CD4-positive, CD25-positive, alpha-beta regulatory T cell (primary cell): ENCODE measurements at regions not wholly inside any gene's neighbourhood (a gene's known extent, or its start where the extent isn't known, plus 50 kb on each side); places are given as distances from the start of the nearest gene placed in this dataset.

Experiments used
- ATAC-seq, 2 donors: fragments of 150-1000 bp; cut with Tn5 transposase; one replicate each; pipeline ENCODE4 v1.10.0; 2021; ENCODE audit warnings: low read depth in 2 of 2, moderate number of reproducible peaks in 2 of 2, moderate library complexity in 1 of 2
- DNase-seq, 3 donors: peaks; one replicate each; pipeline versions ENCODE4 v3.0.0 to v3.0.0-alpha.2; 2012 to 2022; ENCODE audit warnings: mixed read lengths in 1 of 3
- H3K27ac ChIP-seq: one replicate; pipeline ENCODE4 v1.7.0; 2013; ENCODE audit warnings: mild to moderate bottlenecking, low read length; ENCODE audit not compliant: insufficient read depth, poor library complexity, severe bottlenecking
- H3K27me3 ChIP-seq: one replicate; pipeline ENCODE4 v1.7.0; 2013; ENCODE audit warnings: low read length; ENCODE audit not compliant: control insufficient read depth, insufficient read depth
- H3K36me3 ChIP-seq: one replicate; pipeline ENCODE4 v1.7.0; 2013; ENCODE audit warnings: mild to moderate bottlenecking, low read length, moderate library complexity; ENCODE audit not compliant: control insufficient read depth, insufficient read depth
- H3K4me1 ChIP-seq: 2 replicates; pipeline ENCODE4 v1.7.0; 2013; ENCODE audit warnings: mild to moderate bottlenecking, low read length; ENCODE audit not compliant: insufficient read depth, control insufficient read depth, poor library complexity, severe bottlenecking
- H3K4me3 ChIP-seq: one replicate; pipeline ENCODE4 v1.7.0; 2013; ENCODE audit warnings: low read depth, mild to moderate bottlenecking, low read length, moderate library complexity
- H3K9me3 ChIP-seq, 2 experiments: 1 replicate in 1 of 2; 2 replicates in 1 of 2; pipeline ENCODE4 v1.7.0; 2013; ENCODE audit warnings: low read length in 2 of 2, mild to moderate bottlenecking in 1 of 2, moderate library complexity in 1 of 2; ENCODE audit not compliant: control insufficient read depth in 2 of 2
- H3K27ac Mint-ChIP-seq, 3 donors: one replicate each; pipeline ENCODE4 v1.8.0; 2020 to 2022; ENCODE audit warnings: mild to moderate bottlenecking in 3 of 3, mixed read lengths in 3 of 3, moderate library complexity in 2 of 3
- H3K27me3 Mint-ChIP-seq: one replicate; pipeline ENCODE4 v1.8.0; 2022; ENCODE audit warnings: mild to moderate bottlenecking, mixed read lengths
- H3K36me3 Mint-ChIP-seq: one replicate; pipeline ENCODE4 v1.8.0; 2020; ENCODE audit warnings: mixed read lengths
- H3K4me1 Mint-ChIP-seq, 4 donors: one replicate each; pipeline ENCODE4 v1.8.0; 2020 to 2022; ENCODE audit warnings: mixed read lengths in 4 of 4, mild to moderate bottlenecking in 1 of 4
- H3K4me3 Mint-ChIP-seq, 4 donors: one replicate each; pipeline ENCODE4 v1.8.0; 2020 to 2022; ENCODE audit warnings: mild to moderate bottlenecking in 4 of 4, mixed read lengths in 4 of 4, moderate library complexity in 3 of 4
- H3K9me3 Mint-ChIP-seq, 7 donors: one replicate each; pipeline ENCODE4 v1.8.0; 2020 to 2022; ENCODE audit warnings: mixed read lengths in 7 of 7, mild to moderate bottlenecking in 3 of 7, moderate library complexity in 2 of 7

GRCh38 chr2:38430597-38431207 lies 53.6 kb upstream of the ATL2 start:
- no peaks in the 10 kb centered on the region for H3K9me3 ChIP-seq

GRCh38 chr2:38430196-38430595 lies 53.1 kb upstream of the ATL2 start:
- ATAC-seq (no peak), DNase-seq (no peak)
- Histone ChIP-seq H3K36me3 (no peaks in the 10 kb centered on the region), H3K9me3 (no peaks in the 10 kb centered on the region), H3K4me3 (no peak overlapping the region), H3K27me3 (no peaks in the 10 kb centered on the region), H3K27ac (no peak overlapping the region), H3K4me1 (no peaks in the 10 kb centered on the region)
- H3K27ac Mint-ChIP-seq: no peak overlapping the region
- H3K9me3 Mint-ChIP-seq: no peaks in the 10 kb centered on the region
- H3K36me3 Mint-ChIP-seq: no peaks in the 10 kb centered on the region
- no peaks in the 10 kb centered on the region for H3K4me1 Mint-ChIP-seq
- peaks cover 40% of the 10 kb centered on the region for H3K27me3 Mint-ChIP-seq
- H3K4me3 Mint-ChIP-seq: no peak overlapping the region

More at GRCh38 chr2:38430597-38431207, 53.6 kb upstream of the ATL2 start:
- Histone ChIP-seq H3K4me3 (no peak overlapping the region), H3K4me1 (no peaks in the 10 kb centered on the region), H3K36me3 (no peaks in the 10 kb centered on the region), H3K27me3 (peaks cover 3% of the 10 kb centered on the region), H3K27ac (no peak overlapping the region)
- H3K9me3 Mint-ChIP-seq: no peaks in the 10 kb centered on the region
- ATAC-seq: no peak
- H3K4me3 Mint-ChIP-seq: no peak overlapping the region
- H3K4me1 Mint-ChIP-seq: no peaks in the 10 kb centered on the region
- no peaks in the 10 kb centered on the region for H3K36me3 Mint-ChIP-seq
- no peak for DNase-seq
- peaks cover 40% of the 10 kb centered on the region for H3K27me3 Mint-ChIP-seq
- no peak overlapping the region for H3K27ac Mint-ChIP-seq

GRCh38 chr2:38427936-38428335 lies 50.9 kb upstream of the ATL2 start:
- H3K36me3 ChIP-seq: no peaks in the 10 kb centered on the region
- no peak overlapping the region for H3K4me3 ChIP-seq
- no peaks in the 10 kb centered on the region for H3K27me3 ChIP-seq
- DNase-seq: no peak
- no peak overlapping the region for H3K27ac Mint-ChIP-seq
- no peak overlapping the region for H3K4me3 Mint-ChIP-seq
- H3K27me3 Mint-ChIP-seq: peaks cover 38% of the 10 kb centered on the region
- no peaks in the 10 kb centered on the region for H3K9me3 Mint-ChIP-seq
- ATAC-seq: no peak
- no peaks in the 10 kb centered on the region for H3K4me1 ChIP-seq
- H3K36me3 Mint-ChIP-seq: no peaks in the 10 kb centered on the region
- H3K27ac ChIP-seq: no peak overlapping the region
- H3K9me3 ChIP-seq: no peaks in the 10 kb centered on the region
- no peaks in the 10 kb centered on the region for H3K4me1 Mint-ChIP-seq

- Mint-ChIP-seq H3K27me3 (peaks cover 40% of the 10 kb centered on the region), H3K27ac (no peak overlapping the region), H3K4me3 (no peak overlapping the region), H3K36me3 (no peaks in the 10 kb centered on the region), H3K9me3 (no peaks in the 10 kb centered on the region), H3K4me1 (no peaks in the 10 kb centered on the region)
- H3K4me3 ChIP-seq: no peak overlapping the region
- H3K9me3 ChIP-seq: no peaks in the 10 kb centered on the region
- H3K4me1 ChIP-seq: no peaks in the 10 kb centered on the region
- ATAC-seq: no peak
- H3K27ac ChIP-seq: no peak overlapping the region
- H3K27me3 ChIP-seq: no peaks in the 10 kb centered on the region
- H3K36me3 ChIP-seq: no peaks in the 10 kb centered on the region
- DNase-seq: no peak
Observed at GRCh38 chr2:38427054-38427453, 50.0 kb upstream of the ATL2 start.
